Astrocyte (in vitro differentiated cells and primary cell): ENCODE measurements at regions not wholly inside any gene's neighbourhood (a gene's known extent, or its start where the extent isn't known, plus 50 kb on each side); places are given as distances from the start of the nearest gene placed in this dataset.

ENCODE experiments used
- DNase-seq: peaks from one replicate; pipeline ENCODE4 v3.0.0-alpha.2; 2010; ENCODE audit warnings: low read depth
- FAIRE-seq: peaks from 2 replicates; lab custom pipeline; 2011; peaks lifted over from hg19 to GRCh38; lab: Jason Lieb, UNC
- H2AFZ ChIP-seq: 2 replicates; pipeline ENCODE4 v1.6.0; 2012; ENCODE audit warnings: low read depth, low read length, inconsistent platforms
- H3K27ac ChIP-seq: 2 replicates; pipeline ENCODE4 v1.5.1; 2011; ENCODE audit warnings: low read depth, low read length, inconsistent platforms
- H3K27me3 ChIP-seq: 2 replicates; pipeline ENCODE4 v1.6.0; 2011; ENCODE audit warnings: low read length, inconsistent platforms; ENCODE audit not compliant: insufficient read depth
- H3K36me3 ChIP-seq: 2 replicates; pipeline ENCODE4 v1.5.1; 2011; ENCODE audit warnings: low read length, inconsistent platforms; ENCODE audit not compliant: insufficient read depth
- H3K4me1 ChIP-seq: 2 replicates; pipeline ENCODE4 v1.5.1; 2011; ENCODE audit warnings: low read length, inconsistent platforms; ENCODE audit not compliant: insufficient read depth
- H3K4me2 ChIP-seq: 2 replicates; pipeline ENCODE4 v1.6.0; 2012; ENCODE audit warnings: low read length, inconsistent platforms
- H3K4me3 ChIP-seq: 2 replicates; pipeline ENCODE4 v1.5.1; 2011; ENCODE audit warnings: low read depth, mild to moderate bottlenecking, low read length, inconsistent platforms; ENCODE audit not compliant: insufficient read depth
- H3K79me2 ChIP-seq: 2 replicates; pipeline ENCODE4 v1.6.0; 2012; ENCODE audit warnings: mild to moderate bottlenecking, low read length, inconsistent platforms; ENCODE audit not compliant: insufficient read depth
- H3K9ac ChIP-seq: 2 replicates; pipeline ENCODE4 v1.6.0; 2012; ENCODE audit warnings: mild to moderate bottlenecking, low read length, inconsistent platforms
- H3K9me3 ChIP-seq: 2 replicates; pipeline ENCODE4 v1.5.1; 2012; ENCODE audit warnings: low read depth, mild to moderate bottlenecking, low read length, inconsistent platforms; ENCODE audit not compliant: insufficient read depth
- H4K20me1 ChIP-seq: 2 replicates; pipeline ENCODE4 v1.6.0; 2012; ENCODE audit warnings: low read length, inconsistent platforms; ENCODE audit not compliant: insufficient read depth
- H3K27ac Mint-ChIP-seq: one replicate; pipeline ENCODE4 v1.8.0; 2021; ENCODE audit warnings: mild to moderate bottlenecking, mixed read lengths; ENCODE audit not compliant: unreplicated experiment
- H3K27me3 Mint-ChIP-seq: one replicate; pipeline ENCODE4 v1.8.0; 2021; ENCODE audit warnings: low read depth, mixed read lengths; ENCODE audit not compliant: unreplicated experiment
- H3K36me3 Mint-ChIP-seq: one replicate; pipeline ENCODE4 v1.8.0; 2021; ENCODE audit warnings: low read depth, mixed read lengths; ENCODE audit not compliant: unreplicated experiment
- H3K4me1 Mint-ChIP-seq: one replicate; pipeline ENCODE4 v1.8.0; 2021; ENCODE audit warnings: low read depth, mixed read lengths; ENCODE audit not compliant: unreplicated experiment
- H3K4me3 Mint-ChIP-seq: one replicate; pipeline ENCODE4 v1.8.0; 2021; ENCODE audit warnings: mild to moderate bottlenecking, moderate library complexity, mixed read lengths; ENCODE audit not compliant: unreplicated experiment
- H3K9me3 Mint-ChIP-seq: one replicate; pipeline ENCODE4 v1.8.0; 2021; ENCODE audit warnings: mild to moderate bottlenecking, mixed read lengths; ENCODE audit not compliant: unreplicated experiment
- EZH2 ChIP-seq: IDR thresholded peaks from 2 replicates; pipeline ENCODE4 v1.6.1; 2012; ENCODE audit warnings: mild to moderate bottlenecking, low read length, inconsistent platforms; ENCODE audit not compliant: insufficient read depth
- TF ChIP-seq, protein P1 (sequence below): IDR thresholded peaks from 2 replicates; pipeline ENCODE4 v1.5.1; 2011; ENCODE audit warnings: low read depth, mild to moderate bottlenecking, inconsistent platforms, low read length, moderate library complexity; ENCODE audit not compliant: insufficient read depth

DNA sequence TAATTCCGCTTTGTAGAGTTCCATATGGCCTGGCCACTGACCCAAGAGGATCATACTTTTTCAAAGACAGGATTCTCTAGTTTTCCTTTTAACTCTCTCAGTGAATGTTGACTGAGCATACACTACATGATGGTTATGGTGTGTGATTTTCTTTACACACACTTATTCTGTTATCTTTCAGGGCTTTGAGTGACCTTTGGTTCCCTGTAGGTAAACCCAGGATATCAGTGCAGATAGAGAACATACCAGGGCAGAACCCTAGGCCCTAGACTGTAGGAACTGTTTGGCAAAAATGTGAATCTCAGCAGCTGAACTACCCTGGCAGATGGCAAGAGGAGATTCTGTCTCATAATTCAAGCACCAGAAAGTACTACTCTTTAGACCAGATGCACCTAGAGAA lies 159.6 kb downstream of the KCNA5 start:
- H3K4me2 ChIP-seq = no peak overlapping the region
- no peaks in the 10 kb centered on the region for H3K9me3 Mint-ChIP-seq

DNA sequence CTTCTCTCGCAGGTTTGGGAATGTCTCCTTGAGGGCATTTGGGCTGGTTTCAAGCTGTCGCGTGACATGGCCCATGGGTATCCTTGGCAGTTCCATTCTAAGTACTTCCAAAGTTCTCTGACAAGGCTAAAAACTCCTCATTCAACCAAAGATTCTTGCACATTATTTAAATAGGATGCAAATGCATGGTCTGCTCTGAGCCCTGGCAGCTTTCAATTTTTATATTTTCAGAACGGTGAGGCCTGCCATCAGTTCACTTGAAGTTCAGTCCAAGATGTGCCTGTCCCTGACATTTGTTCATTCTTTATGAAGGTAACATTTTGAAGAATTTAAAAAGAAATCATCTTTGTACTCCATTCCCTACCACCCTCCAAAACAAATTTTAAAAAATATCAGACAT lies 160.0 kb downstream of the KCNA5 start:
- H3K9ac ChIP-seq = no peak overlapping the region
- no peak overlapping the region for H2AFZ ChIP-seq
- H3K9me3 ChIP-seq = no peaks in the 10 kb centered on the region
- no peaks in the 10 kb centered on the region for H3K27me3 ChIP-seq
- no peak overlapping the region for H3K4me2 ChIP-seq
- Mint-ChIP-seq H3K27ac (no peak overlapping the region), H3K4me1 (peaks cover 18% of the 10 kb centered on the region), H3K36me3 (no peaks in the 10 kb centered on the region), H3K9me3 (no peaks in the 10 kb centered on the region), H3K4me3 (no peak overlapping the region), H3K27me3 (peaks cover 45% of the 10 kb centered on the region)
- H3K36me3 ChIP-seq = no peaks in the 10 kb centered on the region
- TF ChIP-seq EZH2 = no peak
- TF ChIP-seq, protein P1, sequence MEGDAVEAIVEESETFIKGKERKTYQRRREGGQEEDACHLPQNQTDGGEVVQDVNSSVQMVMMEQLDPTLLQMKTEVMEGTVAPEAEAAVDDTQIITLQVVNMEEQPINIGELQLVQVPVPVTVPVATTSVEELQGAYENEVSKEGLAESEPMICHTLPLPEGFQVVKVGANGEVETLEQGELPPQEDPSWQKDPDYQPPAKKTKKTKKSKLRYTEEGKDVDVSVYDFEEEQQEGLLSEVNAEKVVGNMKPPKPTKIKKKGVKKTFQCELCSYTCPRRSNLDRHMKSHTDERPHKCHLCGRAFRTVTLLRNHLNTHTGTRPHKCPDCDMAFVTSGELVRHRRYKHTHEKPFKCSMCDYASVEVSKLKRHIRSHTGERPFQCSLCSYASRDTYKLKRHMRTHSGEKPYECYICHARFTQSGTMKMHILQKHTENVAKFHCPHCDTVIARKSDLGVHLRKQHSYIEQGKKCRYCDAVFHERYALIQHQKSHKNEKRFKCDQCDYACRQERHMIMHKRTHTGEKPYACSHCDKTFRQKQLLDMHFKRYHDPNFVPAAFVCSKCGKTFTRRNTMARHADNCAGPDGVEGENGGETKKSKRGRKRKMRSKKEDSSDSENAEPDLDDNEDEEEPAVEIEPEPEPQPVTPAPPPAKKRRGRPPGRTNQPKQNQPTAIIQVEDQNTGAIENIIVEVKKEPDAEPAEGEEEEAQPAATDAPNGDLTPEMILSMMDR = no peak
- no peak for DNase-seq
- no peaks in the 10 kb centered on the region for H3K79me2 ChIP-seq
- FAIRE-seq = no peak
- no peak overlapping the region for H3K27ac ChIP-seq
- H3K4me3 ChIP-seq = no peak overlapping the region
- no peaks in the 10 kb centered on the region for H4K20me1 ChIP-seq
- no peaks in the 10 kb centered on the region for H3K4me1 ChIP-seq

More for the DNA sequence above, 159.6 kb downstream of the KCNA5 start:
- Histone ChIP-seq H3K79me2 (no peaks in the 10 kb centered on the region), H3K36me3 (no peaks in the 10 kb centered on the region), H4K20me1 (no peaks in the 10 kb centered on the region), H3K27me3 (no peaks in the 10 kb centered on the region), H3K4me3 (no peak overlapping the region), H3K4me1 (no peaks in the 10 kb centered on the region), H2AFZ (no peak overlapping the region), H3K9me3 (no peaks in the 10 kb centered on the region), H3K27ac (no peak overlapping the region), H3K9ac (no peak overlapping the region)
- Mint-ChIP-seq H3K27me3 (peaks cover 47% of the 10 kb centered on the region), H3K4me1 (peaks cover 19% of the 10 kb centered on the region), H3K36me3 (no peaks in the 10 kb centered on the region), H3K27ac (no peak overlapping the region), H3K4me3 (no peak overlapping the region)
- FAIRE-seq (no peak), DNase-seq (no peak)
- TF ChIP-seq, protein P1 = no peak
- no peak for TF ChIP-seq EZH2

DNA sequence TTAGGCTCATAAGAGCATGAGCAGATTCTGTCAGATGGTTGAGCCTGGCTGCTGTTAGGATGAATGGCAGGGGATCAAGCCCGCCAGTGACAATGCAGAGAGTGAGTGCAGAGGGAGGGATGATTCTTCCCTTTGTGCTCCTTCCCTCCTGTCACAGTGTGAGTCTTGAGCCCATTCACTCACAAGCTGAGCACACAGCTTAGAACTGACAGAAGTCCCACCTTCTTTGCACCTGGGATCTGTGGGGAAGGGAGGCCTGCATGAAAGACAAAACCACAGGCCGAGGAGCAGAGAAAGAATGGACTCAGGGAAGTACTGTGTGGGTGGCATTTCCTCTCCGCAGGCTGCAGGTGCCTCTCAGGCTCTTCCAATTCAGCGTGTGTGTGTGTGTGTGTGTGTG lies 160.6 kb downstream of the KCNA5 start:
- DNase-seq = no peak
- no peaks in the 10 kb centered on the region for H3K27me3 ChIP-seq
- no peak overlapping the region for H3K27ac Mint-ChIP-seq
- no peak overlapping the region for H3K4me3 Mint-ChIP-seq
- no peaks in the 10 kb centered on the region for H4K20me1 ChIP-seq
- no peak overlapping the region for H2AFZ ChIP-seq
- no peak overlapping the region for H3K4me2 ChIP-seq
- no peaks in the 10 kb centered on the region for H3K4me1 ChIP-seq
- no peak for FAIRE-seq
- H3K9me3 Mint-ChIP-seq = no peaks in the 10 kb centered on the region
- no peaks in the 10 kb centered on the region for H3K9me3 ChIP-seq
- H3K4me1 Mint-ChIP-seq = peaks cover 18% of the 10 kb centered on the region
- H3K27ac ChIP-seq = no peak overlapping the region
- no peaks in the 10 kb centered on the region for H3K36me3 Mint-ChIP-seq
- H3K79me2 ChIP-seq = no peaks in the 10 kb centered on the region
- no peak overlapping the region for H3K4me3 ChIP-seq
- H3K36me3 ChIP-seq = no peaks in the 10 kb centered on the region
- no peak overlapping the region for H3K9ac ChIP-seq
- peaks cover 45% of the 10 kb centered on the region for H3K27me3 Mint-ChIP-seq
- no peak for TF ChIP-seq EZH2
- TF ChIP-seq, protein P1 = no peak
